ENCODE measurements at regions not wholly inside any gene's neighbourhood (a gene's known extent, or its start where the extent isn't known, plus 50 kb on each side); places are given as distances from the start of the nearest gene placed in this dataset.

GRCh38 chr11:129533395-129533794 lies 157.7 kb downstream of the BARX2 start:
- Histone ChIP-seq H3K36me3 (ENCODE audit: insufficient read depth, low read length) (no peaks in the 10 kb centered on the region), H3K27me3 (ENCODE audit: insufficient read depth, low read depth, low read length) (no peaks in the 10 kb centered on the region), H2AFZ (ENCODE audit: low read depth, low read length) (no peak overlapping the region), H3K9ac (ENCODE audit: low read length) (no peak overlapping the region), H3K4me2 (ENCODE audit: low read length) (no peak overlapping the region), H3K4me3 (ENCODE audit: low read length) (no peak overlapping the region), H3F3A (ENCODE audit: insufficient read depth, low read length, poor library complexity, severe bottlenecking) (no peaks in the 10 kb centered on the region), H3K9me3 (ENCODE audit: low read length) (no peaks in the 10 kb centered on the region), H4K20me1 (ENCODE audit: insufficient read depth) (no peaks in the 10 kb centered on the region), H3K79me2 (replicated peaks; ENCODE audit: insufficient read depth, low read length) (no peaks in the 10 kb centered on the region), H3K27ac (ENCODE audit: low read length) (no peak overlapping the region), H3K9me2 (ENCODE audit: insufficient read depth, low read length) (no peaks in the 10 kb centered on the region)
- TF ChIP-seq CTCF (IDR thresholded peaks at IDR 0.05; ENCODE audit: poor library complexity, severe bottlenecking) (no peak), EP300 (conservative IDR thresholded peaks at IDR 0.05; ENCODE audit: poor library complexity, severe bottlenecking) (no peak), SMC3 (conservative IDR thresholded peaks at IDR 0.05; ENCODE audit: poor library complexity) (no peak), TAF1 (IDR thresholded peaks at IDR 0.05; ENCODE audit: low read depth) (no peak), RAD21 (conservative IDR thresholded peaks at IDR 0.05) (no peak), REST (IDR thresholded peaks at IDR 0.05; ENCODE audit: borderline replicate concordance) (no peak), POLR2AphosphoS5 (IDR thresholded peaks at IDR 0.05) (no peak)

- no peaks in the 10 kb centered on the region for H3K36me3 ChIP-seq (ENCODE audit: insufficient read depth, low read length)
- no peak overlapping the region for H3K9ac ChIP-seq (ENCODE audit: low read length)
- H3F3A ChIP-seq (ENCODE audit: insufficient read depth, low read length, poor library complexity, severe bottlenecking), result no peaks in the 10 kb centered on the region
- no peak overlapping the region for H3K27ac ChIP-seq (ENCODE audit: low read length)
- no peaks in the 10 kb centered on the region for H3K9me2 ChIP-seq (ENCODE audit: insufficient read depth, low read length)
- H4K20me1 ChIP-seq (ENCODE audit: insufficient read depth), result no peaks in the 10 kb centered on the region
- no peak overlapping the region for H3K4me2 ChIP-seq (ENCODE audit: low read length)
- H2AFZ ChIP-seq (ENCODE audit: low read depth, low read length), result no peak overlapping the region
- H3K4me3 ChIP-seq (ENCODE audit: low read length), result no peak overlapping the region
- H3K79me2 ChIP-seq (replicated peaks; ENCODE audit: insufficient read depth, low read length), result no peaks in the 10 kb centered on the region
- H3K27me3 ChIP-seq (ENCODE audit: insufficient read depth, low read depth, low read length), result no peaks in the 10 kb centered on the region
- no peaks in the 10 kb centered on the region for H3K9me3 ChIP-seq (ENCODE audit: low read length)
- TF ChIP-seq CTCF (IDR thresholded peaks at IDR 0.05; ENCODE audit: poor library complexity, severe bottlenecking) (no peak), POLR2AphosphoS5 (IDR thresholded peaks at IDR 0.05) (no peak), EP300 (conservative IDR thresholded peaks at IDR 0.05; ENCODE audit: poor library complexity, severe bottlenecking) (no peak)
Measured at GRCh38 chr11:129536338-129536737, 160.7 kb downstream of the BARX2 start.
